Activated CD4-positive, alpha-beta T cell treated with anti-CD3 and anti-CD28 coated beads, Interleukin-2, amount 50 U/mL, for 48 hours (primary cell): ENCODE measurements at regions not wholly inside any gene's neighbourhood (a gene's known extent, or its start where the extent isn't known, plus 50 kb on each side); places are given as distances from the start of the nearest gene placed in this dataset.
"Not testable (repeated sequence)": the region's sequence is repeated elsewhere in the genome, so short reads cannot be mapped to it uniquely, and the experiment has no call there.

Experiments used
- DNase-seq, 2 experiments: peaks; one replicate each; pipeline ENCODE4 v3.0.0-alpha.2; 2020

DNA sequence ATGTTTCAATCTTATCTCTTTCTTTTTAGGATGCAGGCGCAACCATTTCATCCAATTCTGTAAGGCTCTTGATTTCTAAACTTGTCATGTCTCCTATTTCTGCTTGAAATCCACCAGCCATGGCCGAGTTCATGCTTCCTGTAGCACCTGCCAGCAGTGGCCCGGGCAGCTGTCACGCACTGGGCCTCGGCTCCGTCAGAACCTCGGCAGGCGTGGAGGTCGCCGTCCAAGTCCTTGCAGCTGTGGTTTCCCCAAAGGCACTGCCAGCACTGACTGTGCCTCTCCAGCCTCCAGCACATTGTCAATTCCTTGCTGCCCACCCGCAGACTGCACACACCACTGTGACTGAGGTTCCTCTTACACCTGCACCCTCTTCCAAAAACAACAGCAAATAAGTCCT is 188.7 kb upstream of the SALL3 start:
- no peak for DNase-seq

DNA sequence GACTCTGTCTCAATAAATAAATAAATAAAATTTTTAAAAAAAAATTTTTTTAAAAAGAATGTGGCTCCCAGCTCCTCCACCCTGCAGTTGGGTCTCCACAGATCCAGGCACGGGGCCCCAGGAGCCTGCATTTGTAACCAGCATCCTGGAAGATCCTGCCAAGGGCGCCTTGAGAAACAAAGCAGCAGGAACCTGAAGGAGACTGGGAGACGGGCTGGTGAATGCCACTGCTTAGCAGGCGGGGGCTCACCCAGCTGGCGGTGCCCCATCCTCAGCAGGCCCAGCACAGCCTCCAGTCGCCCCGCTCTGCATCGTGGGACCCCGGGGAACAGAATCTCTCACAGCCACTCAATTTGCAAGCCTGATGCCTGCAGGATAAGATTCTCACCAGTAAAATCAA is 187.5 kb upstream of the SALL3 start:
- no peak for DNase-seq

DNA sequence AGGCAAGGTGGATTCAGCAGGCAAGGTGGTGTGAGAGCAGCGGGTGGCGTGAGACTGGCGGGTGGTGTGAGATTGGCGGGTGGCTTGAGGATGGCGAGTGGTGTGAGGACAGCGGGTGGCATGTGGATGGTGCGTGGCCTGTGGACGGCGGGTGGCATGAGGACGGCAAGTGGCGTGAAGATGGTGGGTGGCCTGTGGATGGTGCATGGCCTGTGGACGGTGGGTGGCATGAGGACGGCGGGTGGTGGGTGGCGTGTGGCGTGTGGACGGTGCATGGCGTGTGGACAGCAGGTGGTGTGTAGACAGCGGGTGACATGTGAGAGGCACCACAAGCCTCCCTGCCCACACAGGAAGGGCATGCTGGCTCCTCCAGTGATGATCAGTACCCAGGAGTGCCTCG is 186.9 kb upstream of the SALL3 start:
- no peak for DNase-seq

- DNase-seq = no peak
These were observed 186.1 kb upstream of the SALL3 start for GRCh38 chr18:78793313-78794070.

DNA sequence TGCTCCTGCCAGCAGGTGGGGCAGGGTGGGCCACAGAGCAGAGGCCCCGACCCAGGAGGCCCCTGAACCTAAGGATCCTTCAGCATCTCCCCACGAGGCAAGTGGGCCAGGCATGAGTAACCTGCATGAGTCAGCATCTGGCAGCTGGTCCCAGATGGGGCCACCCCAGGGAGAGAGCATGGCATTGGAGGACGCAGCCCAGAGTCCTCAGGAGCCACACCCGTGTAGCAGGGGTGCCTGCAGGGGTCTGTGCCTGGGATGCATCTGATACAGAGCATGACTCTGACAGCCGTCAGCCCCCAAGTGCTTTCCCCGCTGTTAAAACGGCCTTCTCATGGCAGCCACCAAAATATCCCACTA is 185.6 kb upstream of the SALL3 start:
- no peak for DNase-seq

GRCh38 chr18:78796693-78797455 is 182.7 kb upstream of the SALL3 start:
- DNase-seq = no peak

DNA sequence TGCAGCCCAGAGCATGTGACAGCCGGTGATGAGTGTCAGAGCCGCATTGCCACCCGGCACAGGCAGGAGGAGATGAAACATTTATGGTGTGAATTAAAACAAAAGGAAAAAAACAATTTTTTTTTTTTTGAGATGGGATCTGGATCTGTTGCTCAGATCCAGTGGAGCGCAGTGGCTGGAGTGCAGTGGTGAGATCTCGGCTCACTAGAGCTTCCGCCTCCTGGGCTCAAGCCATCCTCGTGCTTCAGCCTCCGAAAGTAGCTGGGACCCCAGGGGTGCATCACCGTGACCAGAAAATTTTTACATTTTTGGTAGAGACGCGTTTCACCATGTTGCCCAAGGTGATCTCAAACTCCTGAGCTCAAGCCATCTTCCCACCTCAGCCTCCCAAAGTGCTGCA is 182.1 kb upstream of the SALL3 start:
- DNase-seq = no peak

DNA sequence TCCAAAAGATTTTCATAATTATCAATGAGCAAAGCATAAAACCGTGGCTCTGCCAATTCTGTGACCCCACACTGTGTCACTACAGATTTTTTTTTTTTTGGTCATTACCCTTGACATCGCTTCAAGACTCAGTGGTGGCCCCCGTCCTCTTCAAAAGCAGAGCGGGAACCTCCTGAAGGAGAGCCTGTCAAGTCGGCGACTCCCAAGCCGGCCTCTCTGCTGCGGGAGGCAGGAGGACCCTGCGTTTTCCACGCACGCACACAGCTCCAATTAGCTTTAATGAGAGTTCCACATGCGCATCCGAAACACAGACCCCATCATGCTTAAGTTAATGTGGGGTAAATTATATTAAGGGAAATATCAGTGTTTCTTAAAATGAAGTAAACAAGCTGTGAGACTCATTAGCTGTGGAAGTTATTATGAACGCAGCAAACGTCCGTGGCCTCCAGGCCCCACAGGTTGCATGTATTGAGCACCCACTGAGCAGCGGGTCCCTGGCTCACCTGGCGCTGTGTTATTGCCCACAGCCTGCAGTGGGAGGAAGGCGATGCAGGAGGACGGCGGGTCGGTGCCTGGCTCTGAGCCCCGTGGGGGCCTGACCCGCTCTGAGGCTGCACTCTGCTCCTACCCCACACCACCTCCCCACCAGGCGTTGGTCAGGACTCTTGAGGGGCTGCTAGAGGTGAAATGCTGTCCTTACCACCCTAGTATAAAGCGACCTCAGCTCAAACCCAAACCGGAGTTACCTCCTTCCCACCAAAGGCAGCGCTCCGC is 181.0 kb upstream of the SALL3 start:
- no peak for DNase-seq

DNA sequence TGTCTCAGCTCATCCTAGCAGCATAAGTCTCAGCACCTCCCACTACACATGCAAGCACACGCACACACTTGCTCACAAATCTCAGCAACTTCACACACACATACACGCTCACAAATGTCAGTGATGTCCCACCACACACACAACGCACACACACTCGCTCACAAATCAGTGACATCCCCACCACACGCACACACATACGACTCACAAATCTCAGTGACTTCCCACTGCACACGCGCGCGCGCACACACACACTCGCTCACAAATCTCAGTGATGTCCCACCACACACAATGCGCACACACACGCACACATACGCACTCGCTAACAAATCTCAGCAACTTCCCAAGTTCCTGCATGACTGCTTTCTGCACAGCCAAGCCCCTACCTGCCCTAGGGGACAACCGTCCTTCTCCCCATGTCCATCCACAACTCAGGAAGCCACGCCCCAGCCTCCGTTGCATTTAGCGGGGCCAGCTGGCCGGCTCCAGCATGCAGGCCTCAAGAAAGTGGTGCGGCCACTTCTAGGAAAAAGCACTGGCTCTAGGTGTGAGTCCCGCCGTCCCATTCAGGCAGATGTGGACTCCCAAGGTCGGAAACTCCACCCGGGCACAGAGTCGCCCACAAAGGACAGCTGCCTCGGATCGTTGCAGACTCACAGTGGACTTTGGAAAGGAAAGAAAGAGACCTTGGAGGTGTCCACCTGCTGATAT is 180.1 kb upstream of the SALL3 start:
- DNase-seq = no peak

- DNase-seq = not testable (repeated sequence)
These were observed 179.3 kb upstream of the SALL3 start for GRCh38 chr18:78800102-78800851.

DNA sequence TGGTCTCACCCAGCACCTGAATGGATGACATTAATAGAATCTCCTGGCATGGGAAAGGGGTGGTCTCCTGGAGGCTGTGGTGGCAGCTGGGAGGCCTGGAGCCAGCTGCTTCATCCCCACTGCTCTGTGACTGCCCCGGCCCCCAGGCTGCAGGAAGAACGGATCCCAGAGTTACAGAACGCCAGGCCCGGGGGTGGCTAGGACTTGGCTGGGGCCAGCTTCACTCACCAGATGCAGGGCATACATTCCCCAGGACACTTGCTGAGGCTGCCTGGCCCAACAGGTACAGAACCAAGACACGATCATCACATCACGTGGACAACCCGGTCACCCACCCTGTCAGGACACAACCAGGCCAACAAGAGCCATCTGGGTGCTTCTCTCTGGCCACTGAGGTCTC is 178.6 kb upstream of the SALL3 start:
- DNase-seq = no peak

GRCh38 chr18:78803104-78803503 is 176.5 kb upstream of the SALL3 start:
- DNase-seq = no peak

GRCh38 chr18:78804206-78805030 is 175.2 kb upstream of the SALL3 start:
- no peak for DNase-seq

DNA sequence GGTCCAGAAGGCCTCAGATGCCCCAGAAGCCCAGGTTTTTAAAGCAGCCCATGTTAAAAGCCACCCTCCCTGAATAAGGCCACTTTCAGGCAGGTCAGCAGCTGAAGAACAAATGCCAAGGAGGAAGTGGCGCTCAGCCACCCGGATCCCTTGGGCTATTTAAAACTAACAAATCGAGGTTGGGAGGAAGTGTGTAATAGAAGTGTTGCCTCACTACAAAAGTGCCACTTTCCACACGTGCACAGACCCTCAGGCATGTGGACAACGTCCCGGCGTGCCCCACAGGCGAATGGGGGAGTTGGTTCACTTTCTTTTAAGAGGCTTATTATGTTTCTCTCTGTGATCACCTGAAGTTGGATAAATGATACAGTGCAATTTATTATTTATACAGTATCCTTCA is 173.8 kb upstream of the SALL3 start:
- DNase-seq = no peak

- no peak for DNase-seq
These were observed 171.9 kb upstream of the SALL3 start for GRCh38 chr18:78807668-78808067.

DNA sequence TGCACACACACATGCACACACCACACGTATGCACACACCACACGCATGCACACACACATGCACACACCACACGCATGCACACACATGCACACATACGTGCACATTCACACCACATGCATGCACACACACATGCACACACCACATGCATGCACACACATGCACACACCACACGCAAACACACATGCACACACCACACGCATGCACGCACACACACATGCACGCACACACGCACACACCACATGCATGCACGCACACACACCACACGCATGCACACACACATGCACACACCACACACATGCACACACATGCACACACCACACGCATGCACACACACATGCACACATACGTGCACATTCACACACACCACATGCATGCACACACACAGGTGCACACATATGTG is 169.8 kb upstream of the SALL3 start:
- DNase-seq = no peak

GRCh38 chr18:78810706-78811105 is 168.9 kb upstream of the SALL3 start:
- DNase-seq = no peak

GRCh38 chr18:78812067-78812466 is 167.6 kb upstream of the SALL3 start:
- no peak for DNase-seq

DNA sequence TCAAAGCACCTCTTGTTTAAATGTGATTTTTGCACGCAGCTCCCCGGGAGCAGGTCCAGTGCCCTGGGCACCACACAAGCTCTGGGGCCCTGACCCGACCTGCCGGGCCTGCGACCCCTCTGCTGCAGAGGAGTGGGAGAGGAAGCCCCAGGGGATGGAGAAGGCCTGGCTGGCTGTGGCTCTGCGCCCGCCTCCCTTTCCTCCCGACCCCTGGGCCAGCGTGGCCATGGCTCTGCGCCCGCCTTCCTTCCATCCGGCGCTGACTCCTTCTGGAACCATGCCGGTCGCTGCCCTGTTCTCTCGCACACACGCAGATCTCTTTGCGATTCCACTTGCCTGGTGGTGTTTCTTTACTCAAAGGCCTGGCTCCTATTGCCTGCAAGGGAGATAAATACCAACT is 166.5 kb upstream of the SALL3 start:
- DNase-seq = no peak

DNA sequence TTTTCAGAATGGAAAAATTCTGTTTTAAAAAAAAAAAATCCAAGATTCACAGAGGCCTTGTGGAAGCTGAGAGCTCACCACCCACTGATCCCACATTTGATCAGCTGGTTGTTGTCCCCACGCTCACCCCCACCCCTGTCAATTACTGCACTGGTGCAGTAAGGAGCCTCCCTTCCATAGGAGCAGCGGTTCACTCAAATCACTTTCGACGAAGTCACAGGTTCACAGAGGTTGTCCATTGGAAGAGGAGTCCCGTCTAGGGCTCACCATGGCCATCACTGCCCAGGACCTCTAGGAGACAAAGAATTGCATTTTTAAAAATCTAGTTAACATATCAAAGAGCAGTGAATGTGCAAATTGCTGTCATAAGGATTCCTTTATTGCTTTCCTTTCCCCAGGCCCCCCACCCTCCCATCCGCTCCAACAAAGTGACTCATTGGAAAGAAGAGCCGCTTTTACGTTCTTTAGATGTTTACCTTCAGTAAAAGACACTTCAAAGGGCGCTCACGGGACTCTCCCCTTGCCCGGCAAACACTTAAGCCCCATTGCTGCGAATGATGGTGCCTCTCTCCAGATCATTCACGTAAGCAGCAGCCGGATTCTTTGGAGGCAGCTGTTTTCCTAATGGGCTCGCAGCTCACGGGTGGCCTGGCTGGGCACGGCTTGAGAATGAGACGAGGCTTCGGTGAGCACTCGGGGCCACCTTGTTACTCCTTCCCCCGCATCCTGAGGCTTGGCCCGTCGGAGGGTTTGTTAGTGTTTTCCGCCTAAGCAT is 165.5 kb upstream of the SALL3 start:
- no peak for DNase-seq

GRCh38 chr18:78814766-78815165 is 164.9 kb upstream of the SALL3 start:
- no peak for DNase-seq
